PC-3 (cell line): ENCODE measurements at regions not wholly inside any gene's neighbourhood (a gene's known extent, or its start where the extent isn't known, plus 50 kb on each side); places are given as distances from the start of the nearest gene placed in this dataset.

Source experiments
- ATAC-seq: fragments of 200-7000 bp; cut with Tn5 transposase; 2 replicates; pipeline ENCODE4 v1.9.1; 2020; ENCODE audit warnings: mild to moderate bottlenecking, moderate library complexity
- BruUV-seq: library from RNA; stranded (reverse); fragments of 400-500 nt; replicated peaks from 2 replicates; lab custom pipeline; 2021; lab: Mats Ljungman, UMichigan
- CTCF ChIA-PET: fragments of 300-600 bp; sonication (Branson Sonifier 250); formaldehyde crosslinking; loops from one replicate; lab custom pipeline; 2022; ENCODE audit warnings: antibody characterized with exemption; lab: Charles Lee
- POLR2A ChIA-PET: fragments of 300-600 bp; sonication (Branson Sonifier 250); formaldehyde crosslinking; loops from one replicate; lab custom pipeline; 2022; ENCODE audit warnings: antibody characterized with exemption; ENCODE audit not compliant: unreplicated experiment; lab: Charles Lee
- DNase-seq: peaks from one replicate; pipeline ENCODE4 v3.0.0-alpha.2; 2015
- H2AFZ ChIP-seq: fragments of 300-600 bp; sonication (generic); 2 replicates; pipeline ENCODE4 v1.6.0; 2016; ENCODE audit warnings: antibody characterized with exemption, low read length
- H3F3A ChIP-seq: fragments of 300-600 bp; sonication (generic); one replicate; pipeline ENCODE4 v1.6.0; 2017; ENCODE audit warnings: antibody characterized with exemption, low read length, control low read depth, mild to moderate bottlenecking; ENCODE audit not compliant: unreplicated experiment
- H3K27ac ChIP-seq: fragments of 300-600 bp; sonication (generic); 2 replicates; pipeline ENCODE4 v1.5.1; 2016; ENCODE audit warnings: mild to moderate bottlenecking, low read length
- H3K27me3 ChIP-seq: fragments of 300-600 bp; sonication (generic); 2 replicates; pipeline ENCODE4 v1.6.1; 2016; ENCODE audit warnings: low read length, mixed read lengths
- H3K36me3 ChIP-seq: fragments of 300-600 bp; sonication (generic); 2 replicates; pipeline ENCODE4 v1.6.1; 2016; ENCODE audit warnings: low read depth, mixed run types, low read length, mixed read lengths
- H3K4me1 ChIP-seq: fragments of 300-600 bp; sonication (generic); 2 replicates; pipeline ENCODE4 v1.5.1; 2016; ENCODE audit warnings: low read length; ENCODE audit not compliant: insufficient read depth
- H3K4me2 ChIP-seq: fragments of 300-600 bp; sonication (generic); 2 replicates; pipeline ENCODE4 v1.6.0; 2016; ENCODE audit warnings: low read length
- H3K4me3 ChIP-seq: fragments of 300-600 bp; sonication (generic); 2 replicates; pipeline ENCODE4 v1.5.1; 2016; ENCODE audit warnings: mild to moderate bottlenecking, low read length, mixed read lengths
- H3K79me2 ChIP-seq: fragments of 300-600 bp; sonication (generic); 2 replicates; pipeline ENCODE4 v1.6.1; 2017; ENCODE audit warnings: low read length, mixed read lengths
- H3K9ac ChIP-seq: fragments of 300-600 bp; sonication (generic); 2 replicates; pipeline ENCODE4 v1.6.0; 2016; ENCODE audit warnings: mild to moderate bottlenecking, low read length
- H3K9me2 ChIP-seq: fragments of 300-600 bp; sonication (generic); replicated peaks from 2 replicates; pipeline ENCODE4 v1.6.1; 2016; ENCODE audit warnings: mixed run types, low read length, mixed read lengths
- H3K9me3 ChIP-seq: fragments of 300-600 bp; sonication (generic); 2 replicates; pipeline ENCODE4 v1.6.1; 2016; ENCODE audit warnings: low read length, mixed read lengths
- H4K20me1 ChIP-seq: fragments of 300-600 bp; sonication (generic); 2 replicates; pipeline ENCODE4 v1.6.1; 2016; ENCODE audit warnings: low read length, mixed read lengths
- CTCF ChIP-seq: fragments of 300-600 bp; sonication (generic); conservative IDR thresholded peaks from 2 replicates; pipeline ENCODE4 v1.5.1; 2017; ENCODE audit warnings: antibody characterized with exemption, low read depth, mild to moderate bottlenecking, low read length
- EZH2 ChIP-seq: fragments of 300-600 bp; sonication (generic); IDR thresholded peaks from one replicate; pipeline ENCODE4 v1.6.1; 2017; ENCODE audit warnings: antibody characterized with exemption, mild to moderate bottlenecking, low read length; ENCODE audit not compliant: unreplicated experiment
- EZH2phosphoT487 ChIP-seq: fragments of 300-600 bp; sonication (generic); IDR thresholded peaks from 2 replicates; pipeline ENCODE4 v1.6.1; 2018; ENCODE audit warnings: mild to moderate bottlenecking, antibody characterized with exemption, low read length, borderline replicate concordance
- intact Hi-C: fragments of 100-400 bp; cut with micrococcal nuclease; formaldehyde crosslinking; loops from 2 replicates; pipeline ENCODE4 v1.9.0; 2023

DNA sequence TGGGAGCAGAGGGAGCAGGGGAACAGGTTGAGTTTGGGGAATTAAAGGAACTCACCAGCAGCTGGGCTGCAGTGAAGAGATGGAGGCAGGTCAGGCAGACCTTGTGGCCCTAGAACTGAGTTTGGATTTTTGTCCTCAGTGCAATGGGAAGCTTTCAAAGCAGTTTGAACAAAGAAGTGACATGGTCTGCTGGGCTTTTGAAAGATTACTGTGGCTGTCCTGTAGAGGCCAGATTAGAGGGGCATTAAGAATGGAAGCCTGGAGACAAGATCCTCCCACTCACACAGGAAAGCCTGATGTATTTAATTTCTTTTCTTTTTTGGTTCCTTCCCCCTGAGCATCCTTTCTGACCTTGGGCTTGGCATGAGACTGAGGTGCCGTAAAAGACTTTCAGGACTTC lies 118.1 kb upstream of the LHCGR start:
- Histone ChIP-seq H2AFZ (no peak overlapping the region), H3K79me2 (no peaks in the 10 kb centered on the region), H3K27me3 (no peaks in the 10 kb centered on the region), H3K9me2 (no peaks in the 10 kb centered on the region), H3K27ac (no peak overlapping the region), H3K4me1 (no peaks in the 10 kb centered on the region), H3K36me3 (no peaks in the 10 kb centered on the region), H4K20me1 (no peaks in the 10 kb centered on the region), H3K9ac (no peak overlapping the region), H3K9me3 (0 out of 2 replicates have a peak, but pooled peaks cover 1% of the 10 kb centered on the region), H3K4me3 (no peak overlapping the region), H3F3A (no peaks in the 10 kb centered on the region), H3K4me2 (no peak overlapping the region)
- no peak for ATAC-seq
- ChIA-PET POLR2A (no interaction called here), CTCF (no interaction called here)
- intact Hi-C loops, result no loop called here
- DNase-seq, result no peak
- no TSS peak for BruUV-seq
- no peak for TF ChIP-seq EZH2
- TF ChIP-seq CTCF, result no peak
- TF ChIP-seq EZH2phosphoT487, result no peak

DNA sequence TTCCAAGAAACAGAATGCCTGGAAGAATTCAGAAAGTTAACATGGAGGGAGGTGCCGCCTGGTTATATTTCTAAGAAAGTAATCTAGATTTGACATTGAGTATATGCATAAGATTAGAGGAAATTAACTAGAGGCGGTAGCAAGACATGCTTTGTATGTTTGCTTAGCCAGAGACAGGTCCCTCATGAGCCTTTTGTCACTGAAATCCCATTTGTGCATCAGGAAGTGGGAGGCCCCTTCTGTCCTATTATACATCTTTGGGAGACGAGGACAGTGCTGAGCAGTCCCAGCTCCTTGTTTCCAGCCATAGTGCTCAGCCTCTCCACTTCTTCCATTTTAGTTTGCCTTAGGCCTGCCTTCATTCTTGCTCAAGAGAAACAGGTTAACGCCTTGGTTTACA lies 115.4 kb upstream of the LHCGR start:
- no peaks in the 10 kb centered on the region for H3K36me3 ChIP-seq
- no peaks in the 10 kb centered on the region for H3K27me3 ChIP-seq
- H3F3A ChIP-seq, result no peaks in the 10 kb centered on the region
- no peak overlapping the region for H3K9ac ChIP-seq
- no peaks in the 10 kb centered on the region for H4K20me1 ChIP-seq
- H3K79me2 ChIP-seq, result no peaks in the 10 kb centered on the region
- no peaks in the 10 kb centered on the region for H3K4me1 ChIP-seq
- H3K9me2 ChIP-seq, result no peaks in the 10 kb centered on the region
- ChIA-PET CTCF (no interaction called here), POLR2A (no interaction called here)
- DNase-seq (no peak), ATAC-seq (no peak)
- no peak for TF ChIP-seq EZH2phosphoT487
- no peak for TF ChIP-seq CTCF
- TF ChIP-seq EZH2, result no peak
- no peak overlapping the region for H2AFZ ChIP-seq
- no peak overlapping the region for H3K27ac ChIP-seq
- H3K9me3 ChIP-seq, result no peaks in the 10 kb centered on the region
- BruUV-seq, result no TSS peak
- H3K4me3 ChIP-seq, result no peak overlapping the region
- intact Hi-C loops, result no loop called here
- H3K4me2 ChIP-seq, result no peak overlapping the region

DNA sequence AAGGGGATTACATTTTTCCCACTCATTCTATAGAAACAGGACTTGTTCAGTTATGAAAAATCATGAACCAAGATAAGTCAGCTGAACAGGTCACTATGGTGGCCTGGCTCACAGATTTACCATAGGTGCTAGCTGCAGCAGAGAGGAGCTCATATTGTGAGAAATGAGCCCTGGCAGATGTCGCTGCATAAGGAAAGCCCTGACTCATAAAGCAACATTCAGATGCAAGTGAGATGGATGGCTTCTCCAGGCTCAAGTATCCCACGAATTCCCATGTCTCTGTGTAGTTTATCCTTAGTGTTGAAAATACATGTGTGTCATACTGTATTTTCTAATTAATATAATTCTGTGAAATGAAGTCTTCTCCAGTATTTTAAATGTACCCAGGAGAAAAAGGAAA lies 115.0 kb upstream of the LHCGR start:
- CTCF ChIA-PET, result no interaction called here
- POLR2A ChIA-PET, result no interaction called here
- ATAC-seq, result no peak

More for the DNA sequence above, 115.0 kb upstream of the LHCGR start:
- Histone ChIP-seq H3K9ac (no peak overlapping the region), H4K20me1 (no peaks in the 10 kb centered on the region), H3K4me3 (no peak overlapping the region), H3K27me3 (no peaks in the 10 kb centered on the region), H3K4me2 (no peak overlapping the region), H3K36me3 (no peaks in the 10 kb centered on the region), H3K4me1 (no peaks in the 10 kb centered on the region), H3F3A (no peaks in the 10 kb centered on the region), H3K9me2 (no peaks in the 10 kb centered on the region), H3K9me3 (no peaks in the 10 kb centered on the region), H3K79me2 (no peaks in the 10 kb centered on the region), H2AFZ (no peak overlapping the region), H3K27ac (no peak overlapping the region)
- no TSS peak for BruUV-seq
- intact Hi-C loops, result no loop called here
- DNase-seq, result no peak
- TF ChIP-seq EZH2phosphoT487, result no peak
- TF ChIP-seq EZH2, result no peak
- TF ChIP-seq CTCF, result no peak
